Duodenal mucosa (tissue), 2 donors: ENCODE measurements at regions not wholly inside any gene's neighbourhood (a gene's known extent, or its start where the extent isn't known, plus 50 kb on each side); places are given as distances from the start of the nearest gene placed in this dataset.

Source experiments
- H3K27ac ChIP-seq: one replicate; pipeline ENCODE4 v1.7.0; 2013; ENCODE audit warnings: low read depth, low read length
- H3K27me3 ChIP-seq, 2 donors: one replicate each; pipeline ENCODE4 v1.7.0; 2013; ENCODE audit warnings: low read length in 2 of 2, control low read depth in 1 of 2; ENCODE audit not compliant: insufficient read depth in 2 of 2, control insufficient read depth in 1 of 2
- H3K36me3 ChIP-seq, 2 donors: one replicate each; pipeline ENCODE4 v1.7.0; 2013; ENCODE audit warnings: low read length in 2 of 2, control low read depth in 1 of 2; ENCODE audit not compliant: insufficient read depth in 2 of 2, control insufficient read depth in 1 of 2
- H3K4me1 ChIP-seq, 2 donors: one replicate each; pipeline ENCODE4 v1.7.0; 2013; ENCODE audit warnings: low read length in 2 of 2, control low read depth in 1 of 2; ENCODE audit not compliant: insufficient read depth in 2 of 2, control insufficient read depth in 1 of 2
- H3K4me3 ChIP-seq, 2 donors: one replicate each; pipeline ENCODE4 v1.7.0; 2013; ENCODE audit warnings: low read length in 2 of 2, low read depth in 1 of 2
- H3K9ac ChIP-seq, 2 donors: one replicate each; pipeline ENCODE4 v1.7.0; 2013; ENCODE audit warnings: low read length in 2 of 2, low read depth in 1 of 2
- H3K9me3 ChIP-seq, 2 donors: one replicate each; pipeline ENCODE4 v1.7.0; 2013; ENCODE audit warnings: low read length in 2 of 2, control low read depth in 1 of 2; ENCODE audit not compliant: control insufficient read depth in 1 of 2

DNA sequence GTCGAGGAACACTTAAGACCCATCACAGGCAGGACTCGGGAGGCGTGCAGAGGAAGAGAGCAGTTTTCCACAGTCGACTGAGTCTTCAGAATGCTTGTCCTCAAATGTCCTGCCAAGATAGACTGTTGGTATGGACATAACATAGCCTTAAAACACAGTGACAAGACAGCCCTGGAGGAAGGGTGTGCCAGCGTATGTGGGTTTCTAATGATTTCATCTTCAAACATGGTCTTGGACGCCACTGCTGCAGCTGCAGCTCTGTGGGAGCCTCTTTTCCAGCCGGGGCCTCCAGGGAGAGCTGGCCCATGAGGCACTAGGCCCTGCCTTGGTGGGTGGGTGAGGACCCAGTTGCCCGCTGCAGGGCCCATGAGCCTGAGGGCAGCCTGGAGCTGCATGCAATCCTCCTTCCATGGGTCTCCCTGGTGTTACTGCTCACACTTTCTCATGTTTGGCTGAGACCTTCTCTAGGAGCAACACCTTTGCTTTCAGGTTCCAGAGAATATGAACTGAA, 198.6 kb downstream of the KLF13 start:
- no peak overlapping the region for H3K4me3 ChIP-seq
- no peak overlapping the region for H3K9ac ChIP-seq
- H3K9me3 ChIP-seq: no peaks in the 10 kb centered on the region
- no peaks in the 10 kb centered on the region for H3K27me3 ChIP-seq
- H3K27ac ChIP-seq: no peak overlapping the region
- no peaks in the 10 kb centered on the region for H3K36me3 ChIP-seq
- H3K4me1 ChIP-seq: no peaks in the 10 kb centered on the region

DNA sequence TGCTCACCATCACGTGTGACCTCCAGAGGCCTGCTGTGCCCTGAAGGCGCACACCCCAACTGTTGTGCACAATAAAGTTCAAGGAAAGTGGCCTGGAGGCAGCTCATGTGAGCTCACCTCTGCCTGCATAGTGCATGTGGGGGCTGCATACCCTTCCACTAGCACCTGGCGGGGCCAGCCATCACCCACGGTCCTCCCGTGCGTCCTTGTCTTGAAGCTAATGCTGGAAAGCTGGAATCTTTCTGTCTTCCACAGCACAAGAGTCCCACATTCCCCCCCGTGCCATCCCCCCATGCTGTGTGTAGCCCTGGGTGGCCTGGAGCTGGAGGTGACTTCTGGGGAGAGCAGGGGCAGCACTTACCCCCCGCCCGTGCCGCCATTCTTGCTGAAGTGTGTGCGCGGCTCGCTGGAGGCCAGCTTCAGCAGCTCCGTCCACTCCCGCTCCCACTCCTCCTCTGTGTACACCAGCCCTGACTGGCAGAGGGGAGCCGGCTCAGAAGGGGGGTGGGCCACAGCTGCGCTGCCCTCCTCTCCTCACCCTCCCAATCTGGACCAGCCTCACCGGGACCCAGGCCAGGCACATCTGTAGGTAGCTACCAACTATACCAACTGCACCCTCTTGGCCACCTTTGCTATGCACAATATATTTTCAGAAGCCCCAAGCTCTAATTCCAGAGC, 199.5 kb downstream of the KLF13 start:
- H3K27me3 ChIP-seq: no peaks in the 10 kb centered on the region
- H3K36me3 ChIP-seq: no peaks in the 10 kb centered on the region
- no peaks in the 10 kb centered on the region for H3K4me1 ChIP-seq
- no peak overlapping the region for H3K9ac ChIP-seq
- H3K27ac ChIP-seq: no peak overlapping the region
- H3K9me3 ChIP-seq: no peaks in the 10 kb centered on the region
- H3K4me3 ChIP-seq: no peak overlapping the region

DNA sequence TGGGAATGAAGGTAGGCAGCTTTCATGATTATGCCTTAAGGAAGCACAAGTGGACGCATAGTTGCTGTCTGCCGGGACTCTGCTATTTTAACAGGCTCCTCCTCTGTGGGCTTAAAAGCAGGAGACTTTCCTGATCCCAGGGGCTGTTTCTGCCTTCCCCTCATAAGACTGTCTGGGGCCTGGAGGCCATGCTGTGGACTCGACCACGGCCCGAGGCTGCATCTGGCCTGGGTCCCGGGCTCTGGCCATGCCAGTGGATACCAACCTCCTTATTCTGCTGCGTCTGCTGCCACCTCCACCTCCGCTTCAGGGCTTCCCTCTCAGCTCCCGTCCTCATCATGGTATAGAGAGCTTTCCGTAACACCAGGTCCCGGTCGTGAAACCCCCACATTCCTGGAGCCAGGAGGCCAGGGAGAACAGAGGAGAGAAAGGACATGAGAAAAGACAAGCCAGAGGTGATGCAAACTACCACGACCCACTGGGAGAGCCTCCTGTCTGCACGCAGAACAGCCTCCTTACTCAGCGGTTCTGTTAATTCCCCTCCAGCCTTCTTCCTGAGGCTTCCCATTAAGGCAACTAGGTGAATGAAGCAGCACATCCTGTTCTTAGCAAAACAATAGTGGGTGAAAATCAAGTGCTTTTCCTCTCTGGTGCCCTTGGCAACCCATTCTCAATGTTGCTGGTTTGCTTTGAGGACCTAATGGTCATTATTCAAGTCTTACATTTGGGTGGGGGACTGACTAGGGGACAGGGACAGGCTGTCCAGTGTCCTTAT, 200.5 kb downstream of the KLF13 start:
- H3K36me3 ChIP-seq: no peaks in the 10 kb centered on the region
- H3K9ac ChIP-seq: no peak overlapping the region
- no peaks in the 10 kb centered on the region for H3K9me3 ChIP-seq
- H3K27ac ChIP-seq: no peak overlapping the region
- H3K4me3 ChIP-seq: no peak overlapping the region
- H3K4me1 ChIP-seq: no peaks in the 10 kb centered on the region
- H3K27me3 ChIP-seq: no peaks in the 10 kb centered on the region

- Histone ChIP-seq H3K4me3 (no peak overlapping the region), H3K4me1 (no peaks in the 10 kb centered on the region), H3K9ac (no peak overlapping the region), H3K9me3 (no peaks in the 10 kb centered on the region), H3K27ac (no peak overlapping the region), H3K27me3 (no peaks in the 10 kb centered on the region), H3K36me3 (no peaks in the 10 kb centered on the region)
Measured at GRCh38 chr15:31528846-31529245, 202.2 kb downstream of the KLF13 start.

DNA sequence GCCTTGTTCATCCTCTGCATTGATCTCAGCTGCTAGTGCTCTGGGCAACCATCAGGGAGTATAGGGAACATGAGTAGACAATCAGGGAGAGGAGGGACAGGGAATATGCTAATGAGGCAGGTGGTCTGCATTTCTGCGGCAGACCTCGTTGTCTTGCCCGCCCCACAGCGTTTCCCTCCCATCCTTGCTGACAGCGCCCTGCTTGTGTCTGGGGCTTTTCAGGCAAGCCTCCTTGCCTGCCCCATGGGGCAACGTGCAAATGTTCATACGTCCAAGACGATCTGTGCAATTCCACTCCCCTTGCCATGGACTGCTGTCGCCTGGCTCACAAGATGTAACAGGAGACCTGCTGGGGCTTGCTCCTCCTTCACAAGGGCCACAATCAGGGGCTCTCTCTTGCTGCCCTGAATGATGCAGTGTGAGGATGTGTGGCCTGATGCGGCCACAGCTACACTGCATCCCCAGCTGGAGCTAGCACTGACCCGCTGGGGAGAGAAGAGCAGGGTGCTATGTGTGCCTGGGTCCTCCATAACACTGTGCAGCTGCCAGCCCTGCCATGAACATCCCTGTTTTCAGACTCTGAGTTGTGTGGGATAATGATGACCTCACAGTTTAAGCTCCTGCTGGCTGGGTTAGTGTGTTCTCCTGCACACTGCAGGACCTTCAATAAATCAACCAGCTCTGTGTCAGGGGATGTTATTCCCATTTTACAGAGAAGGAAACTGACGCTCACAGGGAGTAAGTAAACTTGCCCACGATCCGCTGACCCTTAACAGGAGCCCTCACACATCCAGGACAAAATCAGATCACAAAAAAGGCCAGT, 211.3 kb downstream of the KLF13 start:
- H3K27ac ChIP-seq: no peak overlapping the region
- peaks cover 0 to 5% of the 10 kb centered on the region in 2 donors for H3K27me3 ChIP-seq
- H3K9ac ChIP-seq: no peak overlapping the region
- no peaks in the 10 kb centered on the region for H3K36me3 ChIP-seq
- no peaks in the 10 kb centered on the region for H3K4me1 ChIP-seq
- no peak overlapping the region for H3K4me3 ChIP-seq
- H3K9me3 ChIP-seq: no peaks in the 10 kb centered on the region

DNA sequence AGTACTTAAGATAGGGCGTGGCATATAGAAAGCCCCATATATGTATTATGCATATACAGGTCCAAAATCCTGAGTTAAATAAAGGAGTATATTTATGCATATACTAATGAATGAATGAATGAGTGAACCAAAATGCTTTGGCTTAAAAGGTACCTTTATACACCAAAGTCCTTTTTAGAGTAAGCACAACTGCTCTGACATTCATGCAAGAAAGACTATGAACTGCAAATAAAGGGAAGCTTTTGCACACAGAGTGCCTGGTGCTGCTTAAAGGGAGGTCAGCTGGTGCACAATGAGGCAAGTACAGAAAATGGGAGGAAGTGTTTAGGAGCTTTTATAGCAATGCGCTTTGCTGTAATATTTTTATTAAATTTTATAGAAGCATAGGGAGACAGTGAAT, 214.0 kb downstream of the KLF13 start:
- Histone ChIP-seq H3K27me3 (peaks cover 0 to 10% of the 10 kb centered on the region in 2 donors), H3K4me1 (no peaks in the 10 kb centered on the region), H3K9me3 (no peaks in the 10 kb centered on the region), H3K27ac (no peak overlapping the region), H3K9ac (no peak overlapping the region), H3K4me3 (no peak overlapping the region), H3K36me3 (no peaks in the 10 kb centered on the region)

DNA sequence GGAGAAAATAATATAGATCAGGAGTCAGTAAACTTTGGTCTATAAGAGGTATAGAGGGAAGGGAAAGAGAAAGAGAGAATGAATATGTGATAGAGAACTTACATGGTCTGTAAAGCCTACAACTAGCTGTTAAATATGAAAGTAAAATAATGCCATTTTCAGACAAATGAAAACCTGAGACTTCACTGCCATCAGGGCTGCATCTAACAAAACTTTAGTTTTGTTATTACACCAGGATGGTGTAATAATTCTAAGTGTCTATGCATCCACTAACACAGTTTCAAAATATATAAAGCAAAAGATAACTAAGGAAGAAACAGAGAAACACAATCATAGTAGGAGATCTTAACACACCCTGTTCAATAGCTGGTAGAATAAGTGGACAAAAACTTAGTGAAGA, 217.7 kb downstream of the KLF13 start:
- Histone ChIP-seq H3K4me3 (no peak overlapping the region), H3K36me3 (no peaks in the 10 kb centered on the region), H3K27me3 (peaks cover 0 to 10% of the 10 kb centered on the region in 2 donors), H3K9ac (no peak overlapping the region), H3K4me1 (no peaks in the 10 kb centered on the region), H3K9me3 (no peaks in the 10 kb centered on the region), H3K27ac (no peak overlapping the region)

GRCh38 chr15:31545257-31545656, 218.6 kb downstream of the KLF13 start:
- Histone ChIP-seq H3K4me1 (no peaks in the 10 kb centered on the region), H3K9me3 (no peaks in the 10 kb centered on the region), H3K36me3 (no peaks in the 10 kb centered on the region), H3K9ac (no peak overlapping the region), H3K27me3 (peaks cover 0 to 10% of the 10 kb centered on the region in 2 donors), H3K4me3 (no peak overlapping the region), H3K27ac (no peak overlapping the region)

GRCh38 chr15:31550211-31550977, 223.8 kb downstream of the KLF13 start:
- Histone ChIP-seq H3K27ac (no peak overlapping the region), H3K4me1 (no peaks in the 10 kb centered on the region), H3K9me3 (no peaks in the 10 kb centered on the region)

More at GRCh38 chr15:31550211-31550977, 223.8 kb downstream of the KLF13 start:
- Histone ChIP-seq H3K4me3 (no peak overlapping the region), H3K9ac (no peak overlapping the region), H3K36me3 (no peaks in the 10 kb centered on the region), H3K27me3 (no peaks in the 10 kb centered on the region)
